ENCODE measurements at regions not wholly inside any gene's neighbourhood (a gene's known extent, or its start where the extent isn't known, plus 50 kb on each side); places are given as distances from the start of the nearest gene placed in this dataset.

DNA sequence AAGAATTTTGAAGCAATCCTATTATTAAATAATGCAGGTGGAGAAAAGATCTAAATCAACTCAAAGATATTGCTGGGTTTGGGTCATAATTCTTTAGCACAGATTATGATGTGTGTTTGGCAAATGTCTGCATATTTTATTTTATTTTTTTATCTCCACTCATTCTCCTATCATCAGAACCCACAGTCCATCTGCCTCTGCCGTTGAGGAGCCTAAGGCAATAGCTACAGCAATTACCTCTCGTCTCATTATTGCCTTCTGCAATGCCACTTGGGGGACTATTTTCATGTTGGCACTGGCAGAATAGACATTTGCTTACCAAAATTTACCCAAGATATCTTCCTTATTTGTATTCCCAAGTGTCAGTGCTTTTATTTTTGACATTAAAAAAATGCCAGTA is 815.9 kb upstream of the CNTNAP5 start:
- no peak for DNase-seq

DNA sequence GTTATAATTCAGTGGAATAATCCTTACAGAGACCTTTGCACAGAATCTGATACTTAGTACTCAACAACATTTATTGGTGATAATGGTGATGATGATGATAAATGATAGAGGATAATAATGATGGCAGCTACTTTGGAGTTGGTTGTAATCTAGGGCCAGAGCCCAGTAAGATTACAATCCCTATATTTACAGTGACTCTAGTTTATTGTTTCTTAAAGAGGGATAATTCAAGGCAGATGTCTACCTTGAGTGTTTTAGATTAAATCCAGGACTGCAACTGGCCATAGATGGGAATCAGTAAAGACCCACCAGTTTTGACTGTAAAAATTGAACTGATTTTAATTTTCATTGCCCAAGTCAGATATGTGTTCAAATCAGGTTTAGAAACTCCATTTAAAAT is 813.9 kb upstream of the CNTNAP5 start:
- DNase-seq = no peak

DNA sequence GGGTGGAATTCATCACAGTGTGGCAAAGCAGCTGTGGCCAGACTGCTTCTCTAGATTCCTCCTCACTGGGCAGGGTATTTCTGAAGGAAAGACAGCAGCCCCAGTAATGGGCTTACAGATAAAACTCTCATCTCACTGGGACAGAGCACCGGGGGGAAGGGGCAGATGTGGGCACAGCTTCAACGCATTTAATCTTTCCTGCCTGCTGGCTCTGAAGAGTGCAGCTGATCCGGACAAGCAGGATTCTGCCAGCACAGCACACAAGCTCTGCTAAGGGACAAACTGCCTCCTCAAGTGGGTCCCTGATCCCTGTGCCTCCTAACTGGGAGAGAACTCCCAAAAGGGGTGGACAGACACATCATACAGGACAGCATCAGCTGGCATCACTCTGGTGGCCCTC is 779.9 kb upstream of the CNTNAP5 start:
- DNase-seq = no peak

DNA sequence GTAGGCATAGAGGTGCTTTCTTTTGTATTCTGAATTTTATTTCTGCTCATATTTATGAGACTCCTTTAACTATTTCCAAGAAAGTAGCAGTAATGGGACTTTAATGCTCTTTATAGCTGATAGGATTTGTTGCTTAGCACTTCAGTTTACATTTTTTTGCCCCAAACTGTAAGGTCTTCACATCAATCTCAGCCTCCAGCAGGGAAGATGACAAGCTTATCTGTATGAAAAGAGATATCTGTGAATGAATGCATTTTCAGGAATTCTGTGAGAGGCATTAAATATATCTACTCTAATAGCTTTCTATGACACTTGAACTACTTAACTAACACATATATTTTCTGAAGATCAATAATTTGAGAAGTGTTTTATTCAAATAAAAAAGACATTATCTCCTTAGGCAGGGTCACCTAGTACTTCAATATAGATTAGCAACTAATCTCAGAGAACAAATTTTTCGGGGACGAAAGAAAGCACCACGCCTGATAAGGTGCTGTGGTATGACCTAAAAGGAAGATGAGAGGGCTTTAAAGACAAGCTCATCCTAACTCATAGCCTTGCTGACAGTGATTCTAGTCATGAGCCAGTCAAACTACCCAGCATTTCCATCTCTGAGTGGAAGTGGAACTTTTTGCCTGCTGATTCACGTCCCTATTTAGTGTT is 766.1 kb upstream of the CNTNAP5 start:
- DNase-seq = no peak

DNA sequence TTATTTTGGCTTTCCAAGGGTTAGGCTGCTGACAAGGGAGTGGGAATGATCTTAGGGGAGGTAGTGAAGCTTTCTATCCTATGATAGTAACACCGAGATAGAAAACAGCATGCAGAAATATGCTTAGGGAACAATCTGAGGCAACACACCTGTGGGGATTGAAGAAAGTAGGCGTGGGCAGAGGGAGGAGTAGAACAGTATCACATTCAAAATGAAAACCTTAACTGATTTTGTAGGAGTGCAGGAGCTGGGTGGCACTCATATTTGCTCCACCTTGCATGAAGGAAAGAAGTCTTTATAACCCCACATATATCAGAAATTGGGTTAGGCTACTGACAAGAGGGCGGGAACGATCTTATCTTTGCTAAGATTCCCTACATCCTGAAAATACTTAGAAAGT is 762.2 kb upstream of the CNTNAP5 start:
- no peak for DNase-seq

DNA sequence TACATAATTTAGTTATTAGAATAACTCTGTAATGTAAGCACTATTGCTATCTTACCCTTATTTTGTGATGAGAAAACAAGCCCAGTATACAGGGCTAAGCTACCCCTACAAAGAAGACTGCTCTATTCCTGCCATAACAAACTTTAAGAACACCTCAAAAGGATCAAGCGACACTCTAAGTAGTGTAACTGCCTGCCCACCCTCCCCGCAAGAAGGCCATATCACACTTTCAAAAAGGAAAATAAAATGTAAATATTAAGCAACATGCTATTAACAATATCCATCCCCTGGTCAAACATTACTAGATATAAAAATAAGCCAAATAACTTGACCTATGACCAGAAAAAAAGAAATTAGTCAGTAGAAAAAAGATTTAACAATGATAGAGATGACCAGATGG is 741.7 kb upstream of the CNTNAP5 start:
- no peak for DNase-seq

DNA sequence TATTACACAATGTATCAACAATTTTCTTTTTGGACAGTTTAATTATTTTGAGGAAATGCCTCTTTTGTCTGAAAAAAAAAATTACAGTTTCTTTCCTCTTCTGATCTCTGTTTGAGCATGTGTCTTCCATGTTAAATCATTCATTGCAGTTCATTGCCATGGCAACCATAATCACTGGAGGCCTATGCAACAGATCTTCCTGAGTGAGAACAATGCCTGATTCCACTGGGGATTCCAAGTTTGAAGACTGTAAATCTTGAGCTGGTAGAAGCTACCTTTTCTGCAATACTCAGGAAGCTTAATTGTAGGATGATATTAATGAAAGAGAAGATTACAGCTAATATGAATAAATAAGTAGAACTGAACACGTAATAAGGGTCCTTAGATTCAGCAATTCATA is 721.4 kb upstream of the CNTNAP5 start:
- no peak for DNase-seq

All from GDM1 (cell line).